Body of pancreas (tissue), 4 donors: ENCODE measurements at regions not wholly inside any gene's neighbourhood (a gene's known extent, or its start where the extent isn't known, plus 50 kb on each side); places are given as distances from the start of the nearest gene placed in this dataset.

ENCODE experiments used
- POLR2A ChIP-seq, 3 donors: fragments of 450-650 bp; IDR thresholded peaks; one replicate each; pipeline ENCODE4 v1.6.1; 2016; ENCODE audit warnings: antibody characterized with exemption in 3 of 3, mild to moderate bottlenecking in 2 of 3
- TF ChIP-seq, protein P1 (sequence below), 7 experiments: fragments of 450-650 bp in 4 of 7; fragments of 200-600 bp in 3 of 7; sonication (generic) in 3 of 7; IDR thresholded peaks; one replicate each; pipeline ENCODE4 v1.5.1; 2016 to 2019; ENCODE audit warnings: antibody characterized with exemption in 7 of 7

DNA sequence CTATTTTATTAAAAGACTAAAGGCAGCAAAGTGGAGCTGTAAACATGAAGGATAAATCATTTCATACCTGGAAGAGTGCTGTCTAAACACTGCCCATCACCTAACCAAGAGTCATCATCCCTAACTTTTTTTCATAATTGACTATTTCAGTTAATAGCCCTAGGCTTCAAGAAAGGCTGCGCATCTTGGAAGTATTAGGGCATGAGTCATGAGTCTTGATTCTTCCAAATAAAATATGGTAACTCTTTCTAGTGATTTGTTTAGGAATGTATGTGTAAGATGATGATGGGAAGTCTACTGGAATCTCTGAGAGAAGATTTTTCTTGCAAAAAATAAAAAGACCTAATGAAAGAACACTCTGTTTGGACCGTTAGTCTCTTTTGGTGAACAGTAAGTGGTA lies 207.7 kb upstream of the AHR start:
- TF ChIP-seq POLR2A (IDR thresholded peaks at IDR 0.05) = no peak
- TF ChIP-seq, protein P1, sequence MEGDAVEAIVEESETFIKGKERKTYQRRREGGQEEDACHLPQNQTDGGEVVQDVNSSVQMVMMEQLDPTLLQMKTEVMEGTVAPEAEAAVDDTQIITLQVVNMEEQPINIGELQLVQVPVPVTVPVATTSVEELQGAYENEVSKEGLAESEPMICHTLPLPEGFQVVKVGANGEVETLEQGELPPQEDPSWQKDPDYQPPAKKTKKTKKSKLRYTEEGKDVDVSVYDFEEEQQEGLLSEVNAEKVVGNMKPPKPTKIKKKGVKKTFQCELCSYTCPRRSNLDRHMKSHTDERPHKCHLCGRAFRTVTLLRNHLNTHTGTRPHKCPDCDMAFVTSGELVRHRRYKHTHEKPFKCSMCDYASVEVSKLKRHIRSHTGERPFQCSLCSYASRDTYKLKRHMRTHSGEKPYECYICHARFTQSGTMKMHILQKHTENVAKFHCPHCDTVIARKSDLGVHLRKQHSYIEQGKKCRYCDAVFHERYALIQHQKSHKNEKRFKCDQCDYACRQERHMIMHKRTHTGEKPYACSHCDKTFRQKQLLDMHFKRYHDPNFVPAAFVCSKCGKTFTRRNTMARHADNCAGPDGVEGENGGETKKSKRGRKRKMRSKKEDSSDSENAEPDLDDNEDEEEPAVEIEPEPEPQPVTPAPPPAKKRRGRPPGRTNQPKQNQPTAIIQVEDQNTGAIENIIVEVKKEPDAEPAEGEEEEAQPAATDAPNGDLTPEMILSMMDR (IDR thresholded peaks at IDR 0.05) = no peak
